IMR-90 (cell line): ENCODE measurements at regions not wholly inside any gene's neighbourhood (a gene's known extent, or its start where the extent isn't known, plus 50 kb on each side); places are given as distances from the start of the nearest gene placed in this dataset.

Experiments
- ATAC-seq: fragments of 200-7000 bp; cut with Tn5 transposase; 2 replicates; pipeline ENCODE4 v1.9.1; 2020; ENCODE audit warnings: low read depth, mild to moderate bottlenecking, moderate library complexity
- BruUV-seq: library from RNA; stranded (reverse); fragments of 400-500 nt; replicated peaks from 2 replicates; lab custom pipeline; 2021; lab: Mats Ljungman, UMichigan
- CTCF ChIA-PET: fragments of 300-600 bp; formaldehyde crosslinking; extraction: SDS; loops from one replicate; lab custom pipeline; 2021; ENCODE audit warnings: antibody characterized with exemption; lab: Yijun Ruan, JAX
- POLR2A ChIA-PET: fragments of 300-600 bp; sonication (Branson Sonifier 250); formaldehyde crosslinking; loops from one replicate; lab custom pipeline; 2022; ENCODE audit warnings: antibody characterized with exemption; ENCODE audit not compliant: unreplicated experiment; lab: Charles Lee
- DNase-seq: peaks from one replicate; pipeline ENCODE4 v3.0.0; 2013
- H2AFZ ChIP-seq: replicated peaks from 2 replicates; pipeline ENCODE3; 2013; ENCODE audit warnings: low read length, mild to moderate bottlenecking; ENCODE audit not compliant: poor library complexity
- H2AK5ac ChIP-seq: 2 replicates; pipeline ENCODE4 v1.6.1; 2013; ENCODE audit warnings: low read depth, low read length, inconsistent platforms
- H2AK9ac ChIP-seq: replicated peaks from 2 replicates; pipeline ENCODE3; 2013; ENCODE audit warnings: mild to moderate bottlenecking, low read depth, low read length, moderate library complexity; ENCODE audit not compliant: poor library complexity
- H2BK120ac ChIP-seq: 2 replicates; pipeline ENCODE4 v1.6.1; 2013; ENCODE audit warnings: low read depth, low read length, inconsistent platforms
- H2BK15ac ChIP-seq: 3 replicates; pipeline ENCODE4 v1.6.1; 2013; ENCODE audit warnings: low read depth, low read length, inconsistent platforms
- H2BK20ac ChIP-seq: 2 replicates; pipeline ENCODE4 v1.6.1; 2013; ENCODE audit warnings: low read depth, mild to moderate bottlenecking, inconsistent platforms, low read length, moderate library complexity
- H2BK5ac ChIP-seq: 2 replicates; pipeline ENCODE4 v1.6.1; 2013; ENCODE audit warnings: mild to moderate bottlenecking, low read depth, low read length, inconsistent platforms; ENCODE audit not compliant: poor library complexity, severe bottlenecking
- H3K14ac ChIP-seq: replicated peaks from 2 replicates; pipeline ENCODE4 v1.6.1; 2013; ENCODE audit warnings: low read depth, low read length, inconsistent platforms
- H3K18ac ChIP-seq: 2 replicates; pipeline ENCODE4 v1.6.1; 2013; ENCODE audit warnings: low read depth, low read length, control low read depth
- H3K23ac ChIP-seq: 2 replicates; pipeline ENCODE4 v1.6.1; 2013; ENCODE audit warnings: low read depth, low read length, inconsistent platforms
- H3K27ac ChIP-seq: 2 replicates; pipeline ENCODE4 v1.5.1; 2013; ENCODE audit warnings: mild to moderate bottlenecking, control low read depth, low read length; ENCODE audit not compliant: insufficient read depth
- H3K27me3 ChIP-seq: 2 replicates; pipeline ENCODE4 v1.6.1; 2013; ENCODE audit warnings: low read length; ENCODE audit not compliant: control insufficient read depth, insufficient read depth
- H3K36me3 ChIP-seq: 2 replicates; pipeline ENCODE4 v1.6.1; 2013; ENCODE audit warnings: low read length, mixed read lengths; ENCODE audit not compliant: control insufficient read depth, insufficient read depth
- H3K4ac ChIP-seq: 2 replicates; pipeline ENCODE4 v1.6.1; 2013; ENCODE audit warnings: low read depth, low read length, inconsistent platforms
- H3K4me1 ChIP-seq: 2 replicates; pipeline ENCODE4 v1.6.1; 2013; ENCODE audit warnings: low read length, mixed read lengths; ENCODE audit not compliant: control insufficient read depth, insufficient read depth
- H3K4me2 ChIP-seq: 2 replicates; pipeline ENCODE4 v1.6.1; 2013; ENCODE audit warnings: low read depth, mild to moderate bottlenecking, control low read depth, low read length, moderate library complexity
- H3K4me3 ChIP-seq: 2 replicates; pipeline ENCODE4 v1.5.1; 2013; ENCODE audit warnings: low read depth, mild to moderate bottlenecking, control low read depth, low read length, moderate library complexity; ENCODE audit not compliant: insufficient read depth
- H3K56ac ChIP-seq: 2 replicates; pipeline ENCODE4 v1.6.1; 2013; ENCODE audit warnings: low read length, inconsistent platforms; ENCODE audit not compliant: insufficient read depth; ENCODE audit errors: extremely low read depth
- H3K79me1 ChIP-seq, 2 experiments: 2 replicates each; pipeline ENCODE4 v1.6.1; 2013; ENCODE audit warnings: low read length in 2 of 2, inconsistent platforms in 1 of 2, low read depth in 1 of 2
- H3K9ac ChIP-seq: 2 replicates; pipeline ENCODE4 v1.6.1; 2013; ENCODE audit warnings: low read depth, low read length, control low read depth
- H3K9me1 ChIP-seq: 2 replicates; pipeline ENCODE4 v1.6.1; 2013; ENCODE audit warnings: low read length, inconsistent platforms; ENCODE audit not compliant: insufficient read depth
- H3K9me3 ChIP-seq: 2 replicates; pipeline ENCODE4 v1.6.1; 2013; ENCODE audit warnings: low read length; ENCODE audit not compliant: control insufficient read depth, insufficient read depth
- H4K20me1 ChIP-seq: 2 replicates; pipeline ENCODE4 v1.6.1; 2013; ENCODE audit warnings: low read length, inconsistent platforms; ENCODE audit not compliant: insufficient read depth
- H4K5ac ChIP-seq: 2 replicates; pipeline ENCODE4 v1.6.1; 2013; ENCODE audit warnings: mild to moderate bottlenecking, low read depth, low read length, control low read depth
- H4K8ac ChIP-seq, 2 experiments: 2 replicates each; pipeline ENCODE4 v1.6.1; 2013; ENCODE audit warnings: low read depth in 2 of 2, low read length in 2 of 2, control low read depth in 1 of 2, inconsistent platforms in 1 of 2
- H4K91ac ChIP-seq: 2 replicates; pipeline ENCODE4 v1.6.1; 2013; ENCODE audit warnings: low read depth, low read length, inconsistent platforms; ENCODE audit not compliant: insufficient read depth
- BHLHE40 ChIP-seq: fragments of 150-350 bp; IDR thresholded peaks from 2 replicates; pipeline ENCODE4 v1.6.1; 2016; ENCODE audit warnings: mild to moderate bottlenecking, low read depth, low read length
- NFE2L2 ChIP-seq: fragments of 150-350 bp; IDR thresholded peaks from 2 replicates; pipeline ENCODE4 v1.6.1; 2016; ENCODE audit warnings: low read depth, mild to moderate bottlenecking, low read length
- RAD21 ChIP-seq: IDR thresholded peaks from 2 replicates; pipeline ENCODE4 v1.6.1; 2012; ENCODE audit warnings: low read length, improper control_type of control experiment
- WGBS, 2 experiments: methylation state at CpG; one replicate each; pipeline versions ENCODE4 v1.1.5 to v1.1.7; 2013; ENCODE audit warnings: missing lambda C conversion rate in 2 of 2; ENCODE audit not compliant: insufficient read length in 1 of 2; ENCODE audit errors: extremely low coverage in 2 of 2; 5-methylcytosine and 5-hydroxymethylcytosine counted together
- dilution Hi-C: fragments of 300-500 bp; cut with HindIII; formaldehyde crosslinking; loops from one replicate; pipeline ENCODE4 v1.14.3; 2018; ENCODE audit warnings: low sequenced_read_pairs; ENCODE audit not compliant: unreplicated experiment
- in situ Hi-C: fragments of 300-500 bp; cut with MboI; formaldehyde crosslinking; loops from 3 replicates; pipeline ENCODE4 v1.14.3; 2019; ENCODE audit warnings: low sequenced_read_pairs, inconsistent platforms, mixed read lengths
- intact Hi-C: fragments of 100-400 bp; cut with micrococcal nuclease; formaldehyde crosslinking; loops from 2 replicates; pipeline ENCODE4 v1.10.0; 2022

GRCh38 chr9:115422932-115423440 is 305.0 kb upstream of the TNC start:
- intact Hi-C loops = no loop called here
- H3K79me1 ChIP-seq = no peaks in the 10 kb centered on the region
- H2BK120ac ChIP-seq = no peak overlapping the region
- H2BK5ac ChIP-seq = no peak overlapping the region
- no peak overlapping the region for H3K27ac ChIP-seq
- peaks cover 12% of the 10 kb centered on the region for H3K9me3 ChIP-seq
- H3K4me3 ChIP-seq = no peak overlapping the region
- ATAC-seq = no peak
- H2BK15ac ChIP-seq = no peak overlapping the region
- in situ Hi-C loops = no loop called here
- H4K20me1 ChIP-seq = no peaks in the 10 kb centered on the region
- no peak for DNase-seq
- no peak for TF ChIP-seq BHLHE40
- no peak for TF ChIP-seq RAD21
- TF ChIP-seq NFE2L2 = no peak
- BruUV-seq = no TSS peak
- no peak overlapping the region for H4K91ac ChIP-seq
- WGBS, 2 experiments = no CpG with 5 or more reads among the region's 6 CpGs
- dilution Hi-C loops = no loop called here
- no peak overlapping the region for H4K5ac ChIP-seq
- no peaks in the 10 kb centered on the region for H3K27me3 ChIP-seq
- H3K14ac ChIP-seq = no peak overlapping the region
- H2AFZ ChIP-seq = no peak overlapping the region
- ChIA-PET CTCF (no interaction called here), POLR2A (no interaction called here)
- H4K8ac ChIP-seq = no peak overlapping the region
- no peaks in the 10 kb centered on the region for H3K9me1 ChIP-seq
- H2BK20ac ChIP-seq = no peak overlapping the region
- no peak overlapping the region for H2AK9ac ChIP-seq
- H3K23ac ChIP-seq = no peak overlapping the region
- no peaks in the 10 kb centered on the region for H3K36me3 ChIP-seq
- H3K4me2 ChIP-seq = no peak overlapping the region
- H3K56ac ChIP-seq = no peak overlapping the region
- no peaks in the 10 kb centered on the region for H3K4me1 ChIP-seq
- no peak overlapping the region for H3K18ac ChIP-seq
- H3K4ac ChIP-seq = no peak overlapping the region
- no peak overlapping the region for H3K9ac ChIP-seq
- H2AK5ac ChIP-seq = no peak overlapping the region
